OCI-LY7 (cell line): ENCODE measurements at regions not wholly inside any gene's neighbourhood (a gene's known extent, or its start where the extent isn't known, plus 50 kb on each side); places are given as distances from the start of the nearest gene placed in this dataset.

Experiments used
- BruUV-seq: library from RNA; stranded (reverse); fragments of 400-500 nt; replicated peaks from 2 replicates; lab custom pipeline; 2021; lab: Mats Ljungman, UMichigan
- CTCF ChIA-PET: fragments of 300-600 bp; sonication (Branson Sonifier 250); formaldehyde crosslinking; loops from one replicate; lab custom pipeline; 2022; ENCODE audit warnings: antibody characterized with exemption; ENCODE audit not compliant: unreplicated experiment; lab: Charles Lee
- POLR2A ChIA-PET: fragments of 300-600 bp; sonication (Branson Sonifier 250); formaldehyde crosslinking; loops from one replicate; lab custom pipeline; 2022; ENCODE audit warnings: antibody characterized with exemption; lab: Charles Lee
- DNase-seq: peaks from one replicate; pipeline ENCODE4 v3.0.0-alpha.2; 2015; ENCODE audit warnings: low spot score
- H2AFZ ChIP-seq: fragments of 200-600 bp; sonication (generic), shearing (Covaris generic); 2 replicates; pipeline ENCODE4 v1.6.1; 2014; ENCODE audit warnings: mild to moderate bottlenecking, antibody characterized with exemption, low read length, moderate library complexity
- H3K27ac ChIP-seq: fragments of 200-600 bp; sonication (generic); 2 replicates; pipeline ENCODE4 v1.5.1; 2014; ENCODE audit warnings: mixed run types, low read depth, mild to moderate bottlenecking, moderate library complexity, low read length, inconsistent platforms; ENCODE audit not compliant: poor library complexity, severe bottlenecking
- H3K36me3 ChIP-seq: fragments of 200-600 bp; sonication (generic); 2 replicates; pipeline ENCODE4 v1.6.1; 2014; ENCODE audit warnings: mild to moderate bottlenecking, antibody characterized with exemption, low read length, moderate library complexity, mixed read lengths; ENCODE audit not compliant: insufficient read depth
- H3K4me1 ChIP-seq: fragments of 200-600 bp; sonication (generic); 2 replicates; pipeline ENCODE4 v1.5.1; 2014; ENCODE audit warnings: mild to moderate bottlenecking, low read length; ENCODE audit not compliant: insufficient read depth, poor library complexity, severe bottlenecking
- H3K4me2 ChIP-seq: fragments of 200-600 bp; sonication (generic); 2 replicates; pipeline ENCODE4 v1.6.1; 2014; ENCODE audit warnings: mild to moderate bottlenecking, low read length
- H3K4me3 ChIP-seq: fragments of 200-600 bp; sonication (generic); 2 replicates; pipeline ENCODE4 v1.5.1; 2014; ENCODE audit warnings: mild to moderate bottlenecking, low read depth, low read length; ENCODE audit not compliant: poor library complexity, severe bottlenecking
- H3K79me2 ChIP-seq: fragments of 200-600 bp; sonication (generic); 2 replicates; pipeline ENCODE4 v1.6.1; 2016; ENCODE audit warnings: low read depth, mild to moderate bottlenecking, low read length, moderate library complexity, mixed read lengths; ENCODE audit not compliant: insufficient read depth
- H3K9me2 ChIP-seq: fragments of 200-600 bp; sonication (generic); 2 replicates; pipeline ENCODE4 v1.6.1; 2016; ENCODE audit warnings: mild to moderate bottlenecking, low read length, mixed read lengths; ENCODE audit not compliant: insufficient read depth
- H3K9me3 ChIP-seq: fragments of 200-600 bp; sonication (generic); 2 replicates; pipeline ENCODE4 v1.6.1; 2014; ENCODE audit warnings: mild to moderate bottlenecking, mixed run types, low read length, mixed read lengths
- H4K20me1 ChIP-seq: fragments of 200-600 bp; sonication (generic); 2 replicates; pipeline ENCODE4 v1.6.1; 2014; ENCODE audit warnings: mild to moderate bottlenecking, antibody characterized with exemption, low read length, moderate library complexity, mixed read lengths; ENCODE audit not compliant: insufficient read depth
- EZH2phosphoT487 ChIP-seq: fragments of 200-600 bp; sonication (generic); IDR thresholded peaks from 2 replicates; pipeline ENCODE4 v1.6.1; 2018; ENCODE audit warnings: low read depth, borderline replicate concordance, mild to moderate bottlenecking, mixed run types, antibody characterized with exemption, low read length, moderate library complexity, mixed read lengths
- intact Hi-C: fragments of 100-400 bp; cut with micrococcal nuclease; formaldehyde crosslinking; loops from one replicate; pipeline ENCODE4 v1.10.0; 2022; ENCODE audit not compliant: unreplicated experiment
- TF ChIP-seq, protein P1 (sequence below): fragments of 200-600 bp; sonication (generic); conservative IDR thresholded peaks from 2 replicates; pipeline ENCODE4 v1.5.1; 2014; ENCODE audit warnings: mild to moderate bottlenecking, antibody characterized with exemption, low read length, moderate library complexity, mixed read lengths

DNA sequence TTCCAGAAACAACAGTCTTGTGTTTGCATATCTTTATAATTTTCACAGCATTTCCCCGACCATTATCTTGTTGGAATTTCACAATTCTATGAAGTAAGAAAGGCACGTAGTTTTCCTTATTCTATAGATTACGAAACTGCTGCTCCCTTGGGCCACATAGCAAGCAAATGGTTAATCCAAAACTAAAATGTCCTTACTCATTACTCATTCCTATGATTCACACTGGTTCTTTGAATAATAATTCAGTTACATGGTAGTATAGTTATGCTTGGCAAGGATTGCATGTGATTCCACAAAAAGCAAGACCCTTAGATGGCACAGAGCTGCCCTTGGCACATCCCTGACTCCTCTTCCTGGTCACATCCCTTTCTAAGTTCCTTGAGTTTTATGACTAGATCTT lies 51.2 kb downstream of the OR13H1 start:
- POLR2A ChIA-PET, result no interaction called here
- no peaks in the 10 kb centered on the region for H3K79me2 ChIP-seq
- no TSS peak for BruUV-seq
- no peak overlapping the region for H2AFZ ChIP-seq
- H3K4me3 ChIP-seq, result no peak overlapping the region
- no peak for DNase-seq
- no peak overlapping the region for H3K27ac ChIP-seq
- H3K4me1 ChIP-seq, result no peaks in the 10 kb centered on the region
- CTCF ChIA-PET, result no interaction called here
- no peaks in the 10 kb centered on the region for H3K9me3 ChIP-seq
- H3K4me2 ChIP-seq, result no peak overlapping the region
- TF ChIP-seq EZH2phosphoT487, result no peak
- TF ChIP-seq, protein P1, sequence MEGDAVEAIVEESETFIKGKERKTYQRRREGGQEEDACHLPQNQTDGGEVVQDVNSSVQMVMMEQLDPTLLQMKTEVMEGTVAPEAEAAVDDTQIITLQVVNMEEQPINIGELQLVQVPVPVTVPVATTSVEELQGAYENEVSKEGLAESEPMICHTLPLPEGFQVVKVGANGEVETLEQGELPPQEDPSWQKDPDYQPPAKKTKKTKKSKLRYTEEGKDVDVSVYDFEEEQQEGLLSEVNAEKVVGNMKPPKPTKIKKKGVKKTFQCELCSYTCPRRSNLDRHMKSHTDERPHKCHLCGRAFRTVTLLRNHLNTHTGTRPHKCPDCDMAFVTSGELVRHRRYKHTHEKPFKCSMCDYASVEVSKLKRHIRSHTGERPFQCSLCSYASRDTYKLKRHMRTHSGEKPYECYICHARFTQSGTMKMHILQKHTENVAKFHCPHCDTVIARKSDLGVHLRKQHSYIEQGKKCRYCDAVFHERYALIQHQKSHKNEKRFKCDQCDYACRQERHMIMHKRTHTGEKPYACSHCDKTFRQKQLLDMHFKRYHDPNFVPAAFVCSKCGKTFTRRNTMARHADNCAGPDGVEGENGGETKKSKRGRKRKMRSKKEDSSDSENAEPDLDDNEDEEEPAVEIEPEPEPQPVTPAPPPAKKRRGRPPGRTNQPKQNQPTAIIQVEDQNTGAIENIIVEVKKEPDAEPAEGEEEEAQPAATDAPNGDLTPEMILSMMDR, result no peak
- H3K9me2 ChIP-seq, result no peaks in the 10 kb centered on the region
- intact Hi-C loops, result no loop called here
- no peaks in the 10 kb centered on the region for H4K20me1 ChIP-seq
- H3K36me3 ChIP-seq, result no peaks in the 10 kb centered on the region

DNA sequence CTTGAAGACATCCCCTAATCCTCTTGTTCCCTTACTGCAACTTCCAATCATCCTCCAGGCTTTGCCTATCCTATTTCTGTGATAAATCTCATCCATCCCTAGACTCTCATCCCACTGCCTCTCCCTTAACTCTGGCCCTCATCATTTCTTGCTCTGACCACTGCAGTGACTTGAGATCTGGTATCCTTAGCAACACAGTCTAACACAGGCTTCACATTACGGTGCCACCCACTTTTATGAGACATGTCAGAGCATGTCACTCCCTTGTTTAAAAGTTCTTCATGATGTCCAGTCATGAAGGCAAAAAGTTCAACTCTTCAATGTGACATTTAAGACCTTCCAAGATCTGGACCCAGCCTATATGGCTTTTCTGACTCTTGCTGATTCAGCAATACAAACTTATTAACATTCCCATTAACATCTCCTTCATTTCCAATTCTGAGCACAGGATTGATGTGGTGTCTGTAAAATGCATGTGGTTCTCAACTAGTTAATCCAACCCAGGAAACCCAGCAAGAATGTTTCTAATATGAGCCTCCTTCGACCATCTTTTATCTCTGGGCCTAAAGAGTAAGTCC lies 64.0 kb downstream of the OR13H1 start:
- no peaks in the 10 kb centered on the region for H3K9me2 ChIP-seq
- H3K27ac ChIP-seq, result no peak overlapping the region
- H3K4me2 ChIP-seq, result no peak overlapping the region
- no peaks in the 10 kb centered on the region for H3K79me2 ChIP-seq
- no peaks in the 10 kb centered on the region for H3K9me3 ChIP-seq
- POLR2A ChIA-PET, result no interaction called here
- H4K20me1 ChIP-seq, result no peaks in the 10 kb centered on the region
- no peak overlapping the region for H2AFZ ChIP-seq
- H3K36me3 ChIP-seq, result no peaks in the 10 kb centered on the region
- DNase-seq, result no peak
- TF ChIP-seq, protein P1, result no peak
- no peak for TF ChIP-seq EZH2phosphoT487
- BruUV-seq, result no TSS peak
- intact Hi-C loops, result no loop called here
- CTCF ChIA-PET, result no interaction called here
- no peak overlapping the region for H3K4me3 ChIP-seq
- H3K4me1 ChIP-seq, result no peaks in the 10 kb centered on the region

DNA sequence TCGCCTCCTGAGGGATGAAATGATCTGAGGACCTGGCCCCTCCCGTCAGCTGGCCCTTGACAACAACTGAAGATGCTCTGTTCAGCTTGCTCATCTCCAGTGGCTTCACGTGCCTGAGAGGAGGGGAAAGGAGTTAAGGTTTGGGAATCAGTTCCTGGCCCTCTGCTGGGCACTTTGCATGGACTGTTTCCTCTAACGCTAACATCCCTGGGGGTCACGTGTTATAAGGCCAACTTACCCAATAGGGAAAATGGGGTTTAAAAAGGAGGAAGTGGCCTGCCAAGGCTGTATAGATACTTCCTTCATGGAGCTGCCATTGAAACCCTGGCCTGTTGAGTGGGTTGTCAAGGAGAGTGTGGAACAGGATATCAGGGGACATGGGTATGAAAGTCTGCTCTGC lies 65.6 kb downstream of the OR13H1 start:
- Histone ChIP-seq H4K20me1 (no peaks in the 10 kb centered on the region), H3K9me2 (no peaks in the 10 kb centered on the region), H2AFZ (no peak overlapping the region), H3K4me1 (no peaks in the 10 kb centered on the region), H3K9me3 (no peaks in the 10 kb centered on the region), H3K4me3 (no peak overlapping the region), H3K4me2 (no peak overlapping the region), H3K79me2 (no peaks in the 10 kb centered on the region), H3K27ac (no peak overlapping the region), H3K36me3 (no peaks in the 10 kb centered on the region)
- ChIA-PET CTCF (no interaction called here), POLR2A (no interaction called here)
- TF ChIP-seq, protein P1, result no peak
- no peak for TF ChIP-seq EZH2phosphoT487
- DNase-seq, result no peak
- BruUV-seq, result no TSS peak
- intact Hi-C loops, result no loop called here
